GM23248 (cell line): ENCODE measurements at regions not wholly inside any gene's neighbourhood (a gene's known extent, or its start where the extent isn't known, plus 50 kb on each side); places are given as distances from the start of the nearest gene placed in this dataset.
A peak's percentile ranks its signal among the peaks of the same experiment; 100 is the strongest.

Source experiments
- DNase-seq: peaks from one replicate; pipeline ENCODE4 v3.0.0-alpha.2; 2015
- H2AFZ ChIP-seq: fragments of 200-600 bp; sonication (generic); 2 replicates; pipeline ENCODE4 v1.6.1; 2016; ENCODE audit warnings: antibody characterized with exemption
- H3F3A ChIP-seq: fragments of 200-600 bp; sonication (generic); 2 replicates; pipeline ENCODE4 v1.6.1; 2016; ENCODE audit warnings: mild to moderate bottlenecking, antibody characterized with exemption, mixed run types; ENCODE audit not compliant: insufficient read depth
- H3K27ac ChIP-seq: fragments of 200-600 bp; sonication (generic); 2 replicates; pipeline ENCODE4 v1.5.1; 2016; ENCODE audit warnings: mild to moderate bottlenecking
- H3K27me3 ChIP-seq: fragments of 200-600 bp; sonication (generic); replicated peaks from 2 replicates; pipeline ENCODE4 v1.6.1; 2016; ENCODE audit warnings: mild to moderate bottlenecking; ENCODE audit not compliant: insufficient read depth
- H3K36me3 ChIP-seq: fragments of 200-600 bp; sonication (generic); 2 replicates; pipeline ENCODE4 v1.6.1; 2016; ENCODE audit warnings: low read depth, mild to moderate bottlenecking
- H3K4me1 ChIP-seq: fragments of 200-600 bp; sonication (generic); 2 replicates; pipeline ENCODE4 v1.6.1; 2016; ENCODE audit warnings: mild to moderate bottlenecking; ENCODE audit not compliant: insufficient read depth
- H3K4me2 ChIP-seq: fragments of 200-600 bp; sonication (generic); one replicate; pipeline ENCODE4 v1.6.1; 2016; ENCODE audit warnings: mild to moderate bottlenecking; ENCODE audit not compliant: unreplicated experiment
- H3K4me3 ChIP-seq: fragments of 200-600 bp; sonication (generic); 2 replicates; pipeline ENCODE4 v1.5.1; 2016; ENCODE audit warnings: mild to moderate bottlenecking
- H3K79me2 ChIP-seq: fragments of 200-600 bp; sonication (generic); 2 replicates; pipeline ENCODE4 v1.6.1; 2016; ENCODE audit warnings: mild to moderate bottlenecking; ENCODE audit not compliant: insufficient read depth
- H3K9ac ChIP-seq: fragments of 200-600 bp; sonication (generic); 2 replicates; pipeline ENCODE4 v1.6.1; 2016; ENCODE audit warnings: mild to moderate bottlenecking
- H3K9me2 ChIP-seq: fragments of 200-600 bp; sonication (generic); 2 replicates; pipeline ENCODE4 v1.6.1; 2016; ENCODE audit warnings: mixed run types, mild to moderate bottlenecking, moderate library complexity; ENCODE audit not compliant: insufficient read depth
- H3K9me3 ChIP-seq: fragments of 200-600 bp; sonication (generic); one replicate; pipeline ENCODE4 v1.6.1; 2017; ENCODE audit warnings: low read depth
- H4K20me1 ChIP-seq: fragments of 200-600 bp; sonication (generic); 2 replicates; pipeline ENCODE4 v1.6.0; 2016; ENCODE audit not compliant: insufficient read depth
- EZH2 ChIP-seq: fragments of 200-600 bp; sonication (generic); IDR thresholded peaks from 2 replicates; pipeline ENCODE4 v1.6.1; 2018; ENCODE audit warnings: antibody characterized with exemption, mild to moderate bottlenecking; ENCODE audit not compliant: insufficient read depth, poor library complexity, severe bottlenecking
- EZH2phosphoT487 ChIP-seq: fragments of 200-600 bp; sonication (generic); IDR thresholded peaks from 2 replicates; pipeline ENCODE4 v1.6.1; 2018; ENCODE audit warnings: antibody characterized with exemption, moderate library complexity, mild to moderate bottlenecking, low read depth; ENCODE audit not compliant: insufficient read depth
- WGBS, 2 experiments: methylation state at CpG; one replicate each; pipeline ENCODE4 v1.1.6; 2015 to 2017; ENCODE audit warnings: low lambda C conversion rate in 2 of 2, low coverage in 1 of 2; ENCODE audit errors: missing lambda C conversion rate in 2 of 2; 5-methylcytosine and 5-hydroxymethylcytosine counted together
- in situ Hi-C: fragments of 300-500 bp; cut with MboI; formaldehyde crosslinking; loops from 2 replicates; pipeline ENCODE4 v1.15.0; 2020

- H3K27ac ChIP-seq: no peak overlapping the region
- no peaks in the 10 kb centered on the region for H4K20me1 ChIP-seq
- in situ Hi-C loops: no loop called here
- H3F3A ChIP-seq: peaks cover 28% of the 10 kb centered on the region
- 71 to 77% methylated on average over 5 of the region's 5 CpGs for WGBS, 2 experiments
- no peaks in the 10 kb centered on the region for H3K9me2 ChIP-seq
- no peak overlapping the region for H3K9ac ChIP-seq
- H3K27me3 ChIP-seq: no peaks in the 10 kb centered on the region
- TF ChIP-seq EZH2phosphoT487: no peak
- TF ChIP-seq EZH2: no peak
- DNase-seq: no peak
- H3K4me2 ChIP-seq: no peak overlapping the region
- H3K4me3 ChIP-seq: no peak overlapping the region
- H2AFZ ChIP-seq: no peak overlapping the region
- no peaks in the 10 kb centered on the region for H3K79me2 ChIP-seq
- H3K4me1 ChIP-seq: peaks cover 29% of the 10 kb centered on the region
- H3K9me3 ChIP-seq: no peaks in the 10 kb centered on the region
- H3K36me3 ChIP-seq: no peaks in the 10 kb centered on the region
Measured at GRCh38 chr5:34591723-34592122, 64.4 kb upstream of the RAI14 start.

GRCh38 chr5:34597034-34598027, 58.8 kb upstream of the RAI14 start:
- no peaks in the 10 kb centered on the region for H3K79me2 ChIP-seq
- in situ Hi-C loops: no loop called here
- no peaks in the 10 kb centered on the region for H3K9me2 ChIP-seq
- peak overlapping the region; percentile 25; the same call in 1 of the 2 replicates for H3K9ac ChIP-seq
- peak overlapping the region; percentile 58 for H2AFZ ChIP-seq
- TF ChIP-seq EZH2phosphoT487 (no peak), EZH2 (no peak)
- peak overlapping the region; percentile 53 for H3K27ac ChIP-seq
- DNase-seq: peak; percentile 38
- no peaks in the 10 kb centered on the region for H3K9me3 ChIP-seq
- no peak overlapping the region for H3K4me3 ChIP-seq
- H4K20me1 ChIP-seq: no peaks in the 10 kb centered on the region
- H3K36me3 ChIP-seq: no peaks in the 10 kb centered on the region
- H3K4me2 ChIP-seq: peak overlapping the region; percentile 27
- no peaks in the 10 kb centered on the region for H3K27me3 ChIP-seq
- peaks cover 32% of the 10 kb centered on the region for H3K4me1 ChIP-seq
- H3F3A ChIP-seq: peaks cover 30% of the 10 kb centered on the region
- 40 to 42% methylated on average over 7 of the region's 7 CpGs for WGBS, 2 experiments

- Histone ChIP-seq H3K36me3 (no peaks in the 10 kb centered on the region), H3K4me1 (peaks cover 32% of the 10 kb centered on the region), H3K27me3 (no peaks in the 10 kb centered on the region), H3K9me3 (no peaks in the 10 kb centered on the region), H3K79me2 (no peaks in the 10 kb centered on the region), H3K4me2 (peak overlapping the region; percentile 27), H3K4me3 (no peak overlapping the region), H3F3A (peaks cover 30% of the 10 kb centered on the region), H4K20me1 (no peaks in the 10 kb centered on the region), H3K27ac (peak overlapping the region; percentile 53), H3K9me2 (no peaks in the 10 kb centered on the region), H3K9ac (peak overlapping the region; percentile 25; the same call in 1 of the 2 replicates), H2AFZ (no peak overlapping the region)
- peak; percentile 95 for DNase-seq
- WGBS, 2 experiments: 14 to 17% methylated on average over 5 of the region's 5 CpGs
- TF ChIP-seq EZH2phosphoT487: no peak
- TF ChIP-seq EZH2: no peak
- in situ Hi-C loops: no loop called here
Measured at GRCh38 chr5:34598177-34598794, 57.8 kb upstream of the RAI14 start.

- 73 to 81% methylated on average over 4 of the region's 4 CpGs for WGBS, 2 experiments
- Histone ChIP-seq H3K4me1 (peaks cover 32% of the 10 kb centered on the region), H3K27me3 (no peaks in the 10 kb centered on the region), H3K79me2 (no peaks in the 10 kb centered on the region), H3K9me2 (no peaks in the 10 kb centered on the region), H2AFZ (no peak overlapping the region), H3F3A (peaks cover 30% of the 10 kb centered on the region), H3K9me3 (no peaks in the 10 kb centered on the region), H4K20me1 (no peaks in the 10 kb centered on the region), H3K9ac (no peak overlapping the region), H3K4me3 (no peak overlapping the region), H3K27ac (peak overlapping the region; percentile 53), H3K36me3 (no peaks in the 10 kb centered on the region), H3K4me2 (peak overlapping the region; percentile 27)
- in situ Hi-C loops: no loop called here
- TF ChIP-seq EZH2phosphoT487 (no peak), EZH2 (no peak)
- DNase-seq: peak; percentile 65
Measured at GRCh38 chr5:34599471-34600117, 56.5 kb upstream of the RAI14 start.
